ENCODE measurements at regions not wholly inside any gene's neighbourhood (a gene's known extent, or its start where the extent isn't known, plus 50 kb on each side); places are given as distances from the start of the nearest gene placed in this dataset.

DNA sequence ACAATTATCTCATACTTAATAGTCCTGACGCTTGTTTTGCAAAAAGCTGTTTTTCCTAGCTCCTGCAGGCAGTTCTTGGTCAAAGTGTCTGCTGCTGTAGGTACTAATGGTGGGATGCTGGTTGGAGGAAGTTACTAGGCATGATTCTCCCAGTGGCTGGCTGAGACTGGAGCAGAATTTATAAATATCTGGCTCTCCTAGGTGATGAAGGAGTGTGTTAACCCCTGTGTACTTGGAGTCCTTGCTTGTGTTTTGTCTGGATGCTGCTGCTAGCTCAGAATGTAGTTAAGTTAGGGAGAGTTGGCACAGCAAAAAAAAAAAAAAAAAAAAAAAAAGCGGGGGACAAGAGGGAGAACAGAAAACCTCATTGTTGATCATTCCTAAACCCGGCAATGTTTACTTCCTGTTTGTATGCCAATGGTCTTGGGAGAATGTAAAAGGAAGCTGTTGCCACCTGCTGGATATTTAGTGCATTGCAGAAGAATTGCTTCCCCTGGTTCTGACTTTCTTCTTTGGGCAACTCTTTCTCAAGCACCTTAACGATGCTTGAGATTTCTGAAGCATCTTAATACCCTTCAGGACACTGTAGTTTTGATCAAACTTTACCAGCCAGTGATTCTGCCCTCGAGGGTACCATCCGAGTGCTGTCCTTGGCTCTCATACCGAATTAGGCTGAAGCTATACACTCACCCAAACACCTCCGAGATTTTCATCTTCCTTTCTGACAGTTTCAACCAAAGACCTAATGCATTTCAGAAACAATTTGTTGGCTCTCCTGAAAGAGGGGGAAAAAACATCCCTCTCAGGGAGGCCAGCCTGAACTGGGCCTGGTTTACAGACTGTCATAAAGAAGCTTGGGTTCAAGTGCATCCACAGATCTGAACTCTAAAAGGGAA lies 71.7 kb upstream of the WWC1 start:
- no peak overlapping the region for H3K27ac Mint-ChIP-seq (ENCODE audit: unreplicated experiment)

DNA sequence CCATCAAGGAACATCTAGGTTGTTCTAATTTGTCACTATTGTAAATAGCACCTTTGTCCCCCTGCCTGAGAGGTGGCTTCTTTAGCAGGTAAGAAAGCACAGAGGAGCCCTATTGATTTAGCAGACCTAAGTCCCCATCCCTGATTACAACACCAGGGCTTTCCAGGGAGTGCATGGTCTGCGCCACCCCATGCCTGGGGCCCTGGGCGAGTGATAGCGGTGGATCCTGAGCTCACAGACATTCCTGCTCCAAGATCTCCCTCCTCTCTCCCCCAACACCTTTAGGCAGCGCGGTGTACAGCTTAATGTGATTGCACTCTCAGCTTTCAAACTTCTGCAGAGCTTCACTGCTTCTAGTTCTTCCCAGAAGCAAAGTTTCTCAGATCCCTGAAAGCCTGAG lies 67.4 kb upstream of the WWC1 start:
- peaks cover 2% of the 10 kb centered on the region for H3K27me3 Mint-ChIP-seq (ENCODE audit: low read depth)
- peaks cover 2% of the 10 kb centered on the region for H3K36me3 Mint-ChIP-seq (ENCODE audit: low read depth)
- DNase-seq (ENCODE audit: low spot score), result no peak
- no peak overlapping the region for H3K27ac Mint-ChIP-seq (ENCODE audit: unreplicated experiment)
- TF ChIP-seq, protein P1, sequence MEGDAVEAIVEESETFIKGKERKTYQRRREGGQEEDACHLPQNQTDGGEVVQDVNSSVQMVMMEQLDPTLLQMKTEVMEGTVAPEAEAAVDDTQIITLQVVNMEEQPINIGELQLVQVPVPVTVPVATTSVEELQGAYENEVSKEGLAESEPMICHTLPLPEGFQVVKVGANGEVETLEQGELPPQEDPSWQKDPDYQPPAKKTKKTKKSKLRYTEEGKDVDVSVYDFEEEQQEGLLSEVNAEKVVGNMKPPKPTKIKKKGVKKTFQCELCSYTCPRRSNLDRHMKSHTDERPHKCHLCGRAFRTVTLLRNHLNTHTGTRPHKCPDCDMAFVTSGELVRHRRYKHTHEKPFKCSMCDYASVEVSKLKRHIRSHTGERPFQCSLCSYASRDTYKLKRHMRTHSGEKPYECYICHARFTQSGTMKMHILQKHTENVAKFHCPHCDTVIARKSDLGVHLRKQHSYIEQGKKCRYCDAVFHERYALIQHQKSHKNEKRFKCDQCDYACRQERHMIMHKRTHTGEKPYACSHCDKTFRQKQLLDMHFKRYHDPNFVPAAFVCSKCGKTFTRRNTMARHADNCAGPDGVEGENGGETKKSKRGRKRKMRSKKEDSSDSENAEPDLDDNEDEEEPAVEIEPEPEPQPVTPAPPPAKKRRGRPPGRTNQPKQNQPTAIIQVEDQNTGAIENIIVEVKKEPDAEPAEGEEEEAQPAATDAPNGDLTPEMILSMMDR (IDR thresholded peaks at IDR 0.05), result no peak
- H3K4me3 Mint-ChIP-seq (ENCODE audit: unreplicated experiment), result no peak overlapping the region
- H3K4me1 Mint-ChIP-seq (ENCODE audit: low read depth), result peaks cover 13% of the 10 kb centered on the region
- no peaks in the 10 kb centered on the region for H3K9me3 Mint-ChIP-seq (ENCODE audit: low read depth)

More for the DNA sequence above, 71.7 kb upstream of the WWC1 start:
- H3K36me3 Mint-ChIP-seq (ENCODE audit: low read depth), result peaks cover 5% of the 10 kb centered on the region
- no peaks in the 10 kb centered on the region for H3K9me3 Mint-ChIP-seq (ENCODE audit: low read depth)
- peaks cover 2% of the 10 kb centered on the region for H3K27me3 Mint-ChIP-seq (ENCODE audit: low read depth)
- no peak for DNase-seq (ENCODE audit: low spot score)
- H3K4me1 Mint-ChIP-seq (ENCODE audit: low read depth), result peaks cover 12% of the 10 kb centered on the region
- H3K4me3 Mint-ChIP-seq (ENCODE audit: unreplicated experiment), result no peak overlapping the region
- TF ChIP-seq, protein P1 (IDR thresholded peaks at IDR 0.05), result peak; percentile 94

DNA sequence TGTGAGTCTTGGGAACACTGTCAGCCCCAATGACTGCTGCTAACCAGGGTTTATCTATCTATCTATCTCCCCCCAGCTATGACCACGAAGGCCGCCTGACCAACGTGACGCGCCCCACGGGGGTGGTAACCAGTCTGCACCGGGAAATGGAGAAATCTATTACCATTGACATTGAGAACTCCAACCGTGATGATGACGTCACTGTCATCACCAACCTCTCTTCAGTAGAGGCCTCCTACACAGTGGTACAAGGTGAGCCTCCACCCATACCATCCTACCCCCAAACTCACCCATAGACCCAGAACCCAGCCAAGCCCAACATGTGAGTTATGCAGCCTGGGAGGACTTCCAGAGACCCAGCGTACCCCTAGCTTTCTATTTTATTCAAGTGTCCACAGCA lies 65.4 kb upstream of the WWC1 start:
- Mint-ChIP-seq H3K27me3 (ENCODE audit: low read depth) (peaks cover 2% of the 10 kb centered on the region), H3K4me1 (ENCODE audit: low read depth) (peaks cover 5% of the 10 kb centered on the region), H3K4me3 (ENCODE audit: unreplicated experiment) (no peak overlapping the region), H3K36me3 (ENCODE audit: low read depth) (peaks cover 2% of the 10 kb centered on the region), H3K9me3 (ENCODE audit: low read depth) (no peaks in the 10 kb centered on the region), H3K27ac (ENCODE audit: unreplicated experiment) (no peak overlapping the region)
- TF ChIP-seq, protein P1 (IDR thresholded peaks at IDR 0.05), result no peak
- no peak for DNase-seq (ENCODE audit: low spot score)

DNA sequence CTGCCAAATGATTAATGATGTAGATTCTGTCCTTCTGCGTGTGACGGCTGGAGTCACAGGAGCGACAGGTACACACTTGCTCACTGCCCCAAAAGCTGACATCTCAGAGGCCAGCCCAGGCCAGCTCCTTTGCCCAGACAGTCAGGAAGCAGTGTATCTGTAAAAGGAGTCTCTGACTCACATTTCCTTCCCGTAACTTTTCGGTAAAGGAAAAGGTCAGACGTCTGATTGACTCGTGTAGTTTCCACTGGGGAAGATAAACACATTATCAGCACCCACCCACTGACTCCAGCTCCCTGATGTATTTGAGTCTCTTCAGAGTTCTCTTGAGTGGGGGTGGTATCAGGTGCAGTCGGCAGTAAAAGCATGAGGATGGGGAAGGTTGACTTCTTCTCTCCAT lies 64.4 kb upstream of the WWC1 start:
- peaks cover 5% of the 10 kb centered on the region for H3K4me1 Mint-ChIP-seq (ENCODE audit: low read depth)
- peaks cover 2% of the 10 kb centered on the region for H3K36me3 Mint-ChIP-seq (ENCODE audit: low read depth)
- H3K27me3 Mint-ChIP-seq (ENCODE audit: low read depth), result peaks cover 2% of the 10 kb centered on the region
- H3K27ac Mint-ChIP-seq (ENCODE audit: unreplicated experiment), result peak overlapping the region; percentile 18
- H3K9me3 Mint-ChIP-seq (ENCODE audit: low read depth), result no peaks in the 10 kb centered on the region
- no peak overlapping the region for H3K4me3 Mint-ChIP-seq (ENCODE audit: unreplicated experiment)
- no peak for DNase-seq (ENCODE audit: low spot score)
- TF ChIP-seq, protein P1 (IDR thresholded peaks at IDR 0.05), result no peak

DNA sequence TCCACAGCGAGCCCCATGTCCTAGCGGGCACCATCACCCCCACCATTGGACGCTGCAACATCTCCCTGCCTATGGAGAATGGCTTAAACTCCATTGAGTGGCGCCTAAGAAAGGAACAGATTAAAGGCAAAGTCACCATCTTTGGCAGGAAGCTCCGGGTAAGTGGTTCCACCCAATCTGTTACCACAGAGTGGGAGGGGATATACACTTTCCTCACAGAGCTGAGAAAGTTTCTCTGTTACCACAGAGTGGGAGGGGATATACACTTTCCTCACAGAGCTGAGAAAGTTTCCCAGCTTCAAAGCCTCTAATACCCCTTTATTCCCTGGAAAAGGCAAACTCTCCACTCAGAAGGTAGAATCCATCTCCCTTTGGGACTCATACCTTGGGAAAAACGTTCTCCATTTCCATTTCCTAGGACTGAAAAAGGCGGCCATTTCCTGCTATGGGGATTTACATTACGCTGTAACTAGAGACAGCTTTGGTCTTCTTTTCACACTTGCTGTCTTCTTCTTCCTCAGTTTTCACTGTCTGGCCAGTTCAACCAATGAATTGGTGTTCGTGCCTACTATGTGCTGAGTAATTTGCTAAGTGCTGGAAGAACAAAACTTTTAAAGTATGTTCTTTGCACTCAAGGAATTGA lies 63.4 kb upstream of the WWC1 start:
- TF ChIP-seq, protein P1 (IDR thresholded peaks at IDR 0.05), result no peak

More for the DNA sequence above, 63.4 kb upstream of the WWC1 start:
- peaks cover 2% of the 10 kb centered on the region for H3K36me3 Mint-ChIP-seq (ENCODE audit: low read depth)
- no peak overlapping the region for H3K4me3 Mint-ChIP-seq (ENCODE audit: unreplicated experiment)
- no peaks in the 10 kb centered on the region for H3K27me3 Mint-ChIP-seq (ENCODE audit: low read depth)
- peaks cover 5% of the 10 kb centered on the region for H3K4me1 Mint-ChIP-seq (ENCODE audit: low read depth)
- H3K9me3 Mint-ChIP-seq (ENCODE audit: low read depth), result no peaks in the 10 kb centered on the region
- DNase-seq (ENCODE audit: low spot score), result no peak
- no peak overlapping the region for H3K27ac Mint-ChIP-seq (ENCODE audit: unreplicated experiment)
